Mesendoderm (in vitro differentiated cells): ENCODE measurements at regions not wholly inside any gene's neighbourhood (a gene's known extent, or its start where the extent isn't known, plus 50 kb on each side); places are given as distances from the start of the nearest gene placed in this dataset.

Experiments used
- DNase-seq: peaks from one replicate; pipeline ENCODE4 v3.0.0; 2013
- H2AK5ac ChIP-seq: 2 replicates; pipeline ENCODE4 v1.6.1; 2013; ENCODE audit warnings: low read length, inconsistent platforms
- H2BK120ac ChIP-seq: 2 replicates; pipeline ENCODE4 v1.6.1; 2013; ENCODE audit warnings: low read depth, mild to moderate bottlenecking, low read length, moderate library complexity, mixed read lengths
- H2BK15ac ChIP-seq: replicated peaks from 2 replicates; pipeline ENCODE4 v1.6.1; 2013; ENCODE audit warnings: low read depth, mild to moderate bottlenecking, moderate library complexity
- H2BK5ac ChIP-seq: 2 replicates; pipeline ENCODE4 v1.6.1; 2013; ENCODE audit warnings: low read length, inconsistent platforms
- H3K18ac ChIP-seq: 2 replicates; pipeline ENCODE4 v1.6.1; 2013; ENCODE audit warnings: mild to moderate bottlenecking, low read length, mixed read lengths
- H3K23ac ChIP-seq: one replicate; pipeline ENCODE4 v1.6.1; 2013; ENCODE audit warnings: low read length
- H3K27ac ChIP-seq: 2 replicates; pipeline ENCODE4 v1.5.1; 2013; ENCODE audit warnings: low read depth, mild to moderate bottlenecking, inconsistent platforms, low read length, moderate library complexity
- H3K27me3 ChIP-seq: 2 replicates; pipeline ENCODE4 v1.6.1; 2013; ENCODE audit warnings: low read length, control low read depth, mild to moderate bottlenecking, inconsistent platforms; ENCODE audit not compliant: insufficient read depth, poor library complexity
- H3K36me3 ChIP-seq: 2 replicates; pipeline ENCODE4 v1.6.1; 2013; ENCODE audit warnings: low read length, inconsistent platforms; ENCODE audit not compliant: control insufficient read depth, insufficient read depth
- H3K4ac ChIP-seq: one replicate; pipeline ENCODE4 v1.6.1; 2013; ENCODE audit warnings: low read depth, mild to moderate bottlenecking, low read length, moderate library complexity
- H3K4me1 ChIP-seq: 2 replicates; pipeline ENCODE4 v1.6.1; 2013; ENCODE audit warnings: low read depth, low read length, inconsistent platforms; ENCODE audit not compliant: control insufficient read depth
- H3K4me2 ChIP-seq: 2 replicates; pipeline ENCODE4 v1.6.1; 2013; ENCODE audit warnings: low read length
- H3K4me3 ChIP-seq: 2 replicates; pipeline ENCODE4 v1.5.1; 2013; ENCODE audit warnings: mild to moderate bottlenecking, low read length
- H3K56ac ChIP-seq: one replicate; pipeline ENCODE4 v1.6.1; 2013; ENCODE audit warnings: low read length
- H3K79me1 ChIP-seq: 2 replicates; pipeline ENCODE4 v1.6.1; 2013; ENCODE audit warnings: low read length, inconsistent platforms
- H3K79me2 ChIP-seq: 2 replicates; pipeline ENCODE4 v1.6.1; 2013; ENCODE audit warnings: mild to moderate bottlenecking, low read length; ENCODE audit not compliant: control insufficient read depth, insufficient read depth
- H3K9ac ChIP-seq: 2 replicates; pipeline ENCODE4 v1.6.1; 2013; ENCODE audit warnings: low read length, inconsistent platforms
- H4K5ac ChIP-seq: one replicate; pipeline ENCODE4 v1.6.1; 2013; ENCODE audit warnings: low read length
- H4K8ac ChIP-seq: one replicate; pipeline ENCODE4 v1.6.1; 2013; ENCODE audit warnings: low read depth, mild to moderate bottlenecking, control low read depth, low read length, moderate library complexity
- WGBS: extraction: QIAGEN DNeasy Blood & Tissue Kit; methylation state at CpG from one replicate; pipeline ENCODE4 v1.1.7; 2013; ENCODE audit warnings: low lambda C conversion rate, missing lambda C conversion rate; ENCODE audit not compliant: insufficient coverage; ENCODE audit errors: extremely low coverage; 5-methylcytosine and 5-hydroxymethylcytosine counted together

DNA sequence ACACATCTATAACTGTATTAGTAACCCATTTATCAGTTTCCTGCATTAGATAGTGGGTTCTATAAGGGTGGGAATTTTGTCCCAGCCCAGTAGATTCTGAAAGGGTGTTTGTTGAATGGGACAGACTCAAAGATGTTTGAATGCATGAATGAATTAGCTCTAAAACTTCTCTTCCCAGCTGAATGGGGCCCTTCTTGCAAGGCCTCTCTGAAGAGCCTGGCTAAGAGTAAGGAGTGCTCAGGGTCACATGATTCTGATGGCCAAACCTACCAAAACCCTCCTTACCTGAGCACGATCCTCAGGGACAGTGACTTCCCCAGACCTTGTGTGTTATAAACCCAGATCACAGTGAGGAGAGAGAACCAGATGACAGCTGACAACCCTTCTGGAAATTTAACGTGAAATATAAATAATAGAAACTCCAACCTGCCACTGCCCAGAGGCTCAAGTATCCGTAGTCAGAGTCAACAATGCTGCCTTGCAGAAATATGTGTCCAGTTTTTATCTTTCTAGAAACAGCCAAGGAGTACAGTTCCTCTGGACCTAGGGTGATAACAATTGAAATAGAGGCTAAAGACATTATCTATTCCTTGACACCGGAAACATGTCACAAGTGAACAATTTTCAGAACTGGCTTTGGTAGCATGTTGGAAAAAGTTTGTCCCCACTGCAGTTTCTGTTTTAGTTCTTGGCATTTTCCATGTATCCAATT lies 268.9 kb upstream of the MAF start:
- H3K4me3 ChIP-seq, result no peak overlapping the region
- H4K8ac ChIP-seq, result no peak overlapping the region
- no peak overlapping the region for H3K4me2 ChIP-seq
- no peak overlapping the region for H2BK15ac ChIP-seq
- no peak overlapping the region for H2BK120ac ChIP-seq
- no CpG with 5 or more reads among the region's 4 CpGs for WGBS
- no peaks in the 10 kb centered on the region for H3K79me1 ChIP-seq
- H3K23ac ChIP-seq, result no peak overlapping the region
- no peak overlapping the region for H3K18ac ChIP-seq
- H3K56ac ChIP-seq, result no peak overlapping the region
- no peak overlapping the region for H4K5ac ChIP-seq
- no peaks in the 10 kb centered on the region for H3K27me3 ChIP-seq
- no peak for DNase-seq
- no peaks in the 10 kb centered on the region for H3K4me1 ChIP-seq
- no peak overlapping the region for H2AK5ac ChIP-seq
- H3K27ac ChIP-seq, result no peak overlapping the region
- no peak overlapping the region for H2BK5ac ChIP-seq
- no peaks in the 10 kb centered on the region for H3K79me2 ChIP-seq
- no peaks in the 10 kb centered on the region for H3K36me3 ChIP-seq
- no peak overlapping the region for H3K9ac ChIP-seq
- no peak overlapping the region for H3K4ac ChIP-seq

- Histone ChIP-seq H4K5ac (no peak overlapping the region), H3K27ac (no peak overlapping the region), H3K4me2 (no peak overlapping the region), H3K23ac (no peak overlapping the region), H2BK120ac (no peak overlapping the region), H2AK5ac (no peak overlapping the region), H3K18ac (no peak overlapping the region), H3K36me3 (no peaks in the 10 kb centered on the region), H2BK5ac (no peak overlapping the region), H3K79me1 (no peaks in the 10 kb centered on the region), H3K4ac (no peak overlapping the region), H4K8ac (no peak overlapping the region), H3K4me1 (no peaks in the 10 kb centered on the region), H3K27me3 (no peaks in the 10 kb centered on the region), H3K56ac (no peak overlapping the region), H2BK15ac (no peak overlapping the region), H3K9ac (no peak overlapping the region), H3K4me3 (no peak overlapping the region), H3K79me2 (no peaks in the 10 kb centered on the region)
- WGBS, result no CpG with 5 or more reads among the region's 2 CpGs
- no peak for DNase-seq
Measured at GRCh38 chr16:79868841-79869240, 268.3 kb upstream of the MAF start.

- no peak overlapping the region for H3K27ac ChIP-seq
- WGBS, result no CpG with 5 or more reads among the region's 4 CpGs
Measured at GRCh38 chr16:79867425-79867997, 267.0 kb upstream of the MAF start.

DNA sequence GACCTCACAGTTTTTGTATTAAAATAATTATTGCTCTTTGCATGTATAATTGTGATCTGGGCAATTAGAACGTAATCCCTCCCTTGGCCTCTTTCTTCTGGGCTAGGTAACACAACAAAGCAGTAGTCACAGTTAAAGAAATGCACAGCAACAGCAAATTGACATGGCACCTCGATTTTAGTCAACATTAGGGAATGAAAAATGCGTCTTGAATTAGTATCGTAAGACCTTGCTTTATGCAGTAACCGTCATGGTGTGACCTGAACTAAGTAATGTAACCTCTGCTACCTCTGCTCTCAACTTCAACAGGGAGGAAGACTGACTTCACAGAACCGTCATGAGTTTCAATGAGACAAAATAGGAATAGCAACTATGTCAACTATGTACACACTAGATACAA lies 265.4 kb upstream of the MAF start:
- no peaks in the 10 kb centered on the region for H3K27me3 ChIP-seq
- no CpG with 5 or more reads among the region's 6 CpGs for WGBS
- no peak overlapping the region for H2BK5ac ChIP-seq
- H2BK15ac ChIP-seq, result no peak overlapping the region
- H4K5ac ChIP-seq, result no peak overlapping the region
- H3K9ac ChIP-seq, result no peak overlapping the region
- no peak overlapping the region for H3K4me2 ChIP-seq
- no peak overlapping the region for H3K27ac ChIP-seq
- no peak overlapping the region for H3K23ac ChIP-seq
- H3K4me1 ChIP-seq, result no peaks in the 10 kb centered on the region
- no peak overlapping the region for H3K18ac ChIP-seq
- H4K8ac ChIP-seq, result no peak overlapping the region
- no peaks in the 10 kb centered on the region for H3K79me2 ChIP-seq
- no peak overlapping the region for H3K4ac ChIP-seq
- H3K56ac ChIP-seq, result no peak overlapping the region
- H3K79me1 ChIP-seq, result no peaks in the 10 kb centered on the region
- H3K4me3 ChIP-seq, result no peak overlapping the region
- no peak overlapping the region for H2AK5ac ChIP-seq
- no peak for DNase-seq
- no peaks in the 10 kb centered on the region for H3K36me3 ChIP-seq
- H2BK120ac ChIP-seq, result no peak overlapping the region

More at GRCh38 chr16:79867425-79867997, 267.0 kb upstream of the MAF start:
- no peaks in the 10 kb centered on the region for H3K4me1 ChIP-seq
- H2AK5ac ChIP-seq, result no peak overlapping the region
- H3K56ac ChIP-seq, result no peak overlapping the region
- no peak overlapping the region for H3K18ac ChIP-seq
- H4K5ac ChIP-seq, result no peak overlapping the region
- no peak overlapping the region for H3K4me3 ChIP-seq
- H2BK120ac ChIP-seq, result no peak overlapping the region
- no peak overlapping the region for H3K4me2 ChIP-seq
- H3K36me3 ChIP-seq, result no peaks in the 10 kb centered on the region
- H2BK5ac ChIP-seq, result no peak overlapping the region
- no peak overlapping the region for H4K8ac ChIP-seq
- H3K27me3 ChIP-seq, result no peaks in the 10 kb centered on the region
- H3K4ac ChIP-seq, result no peak overlapping the region
- H3K23ac ChIP-seq, result no peak overlapping the region
- H3K79me2 ChIP-seq, result no peaks in the 10 kb centered on the region
- H3K9ac ChIP-seq, result no peak overlapping the region
- no peak for DNase-seq
- no peak overlapping the region for H2BK15ac ChIP-seq
- no peaks in the 10 kb centered on the region for H3K79me1 ChIP-seq

DNA sequence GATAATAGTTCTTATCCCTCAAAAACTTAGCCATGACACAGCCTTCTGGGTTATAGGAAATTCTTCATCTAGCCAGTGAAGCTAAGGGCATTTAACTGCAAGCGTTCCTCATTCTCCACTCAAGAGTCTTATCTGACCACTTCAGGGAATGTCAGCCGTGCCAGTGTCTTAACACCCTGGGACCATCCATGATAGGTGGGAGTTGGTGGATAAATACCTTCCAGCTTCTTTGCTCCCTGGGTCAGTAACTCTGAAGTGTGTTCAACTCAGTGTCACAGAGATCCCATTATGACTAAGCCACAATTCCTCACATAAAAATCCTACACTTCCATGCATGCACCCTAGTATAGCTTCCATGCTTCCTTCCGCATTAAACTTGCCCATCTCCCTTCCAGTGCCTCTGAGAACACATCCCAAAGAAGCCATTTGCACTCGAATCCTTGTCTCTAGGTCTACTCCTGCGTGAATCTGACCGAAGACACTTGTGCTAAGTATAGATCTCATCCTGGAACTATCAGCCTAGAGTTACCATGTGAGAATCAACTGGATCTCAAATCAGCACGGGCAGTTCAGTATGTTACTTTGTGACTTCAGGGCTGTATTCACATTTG lies 264.3 kb upstream of the MAF start:
- Histone ChIP-seq H3K36me3 (no peaks in the 10 kb centered on the region), H3K4me3 (no peak overlapping the region), H3K4ac (no peak overlapping the region), H3K79me1 (no peaks in the 10 kb centered on the region), H2BK15ac (no peak overlapping the region), H3K27me3 (no peaks in the 10 kb centered on the region), H3K9ac (no peak overlapping the region), H2BK5ac (no peak overlapping the region), H4K5ac (no peak overlapping the region), H3K4me1 (no peaks in the 10 kb centered on the region), H4K8ac (no peak overlapping the region), H3K27ac (no peak overlapping the region), H2AK5ac (no peak overlapping the region), H3K18ac (no peak overlapping the region), H3K4me2 (no peak overlapping the region), H3K79me2 (no peaks in the 10 kb centered on the region), H2BK120ac (no peak overlapping the region), H3K23ac (no peak overlapping the region), H3K56ac (no peak overlapping the region)
- WGBS, result no CpG with 5 or more reads among the region's 7 CpGs
- no peak for DNase-seq
